ENCODE measurements at regions not wholly inside any gene's neighbourhood (a gene's known extent, or its start where the extent isn't known, plus 50 kb on each side); places are given as distances from the start of the nearest gene placed in this dataset.

DNA sequence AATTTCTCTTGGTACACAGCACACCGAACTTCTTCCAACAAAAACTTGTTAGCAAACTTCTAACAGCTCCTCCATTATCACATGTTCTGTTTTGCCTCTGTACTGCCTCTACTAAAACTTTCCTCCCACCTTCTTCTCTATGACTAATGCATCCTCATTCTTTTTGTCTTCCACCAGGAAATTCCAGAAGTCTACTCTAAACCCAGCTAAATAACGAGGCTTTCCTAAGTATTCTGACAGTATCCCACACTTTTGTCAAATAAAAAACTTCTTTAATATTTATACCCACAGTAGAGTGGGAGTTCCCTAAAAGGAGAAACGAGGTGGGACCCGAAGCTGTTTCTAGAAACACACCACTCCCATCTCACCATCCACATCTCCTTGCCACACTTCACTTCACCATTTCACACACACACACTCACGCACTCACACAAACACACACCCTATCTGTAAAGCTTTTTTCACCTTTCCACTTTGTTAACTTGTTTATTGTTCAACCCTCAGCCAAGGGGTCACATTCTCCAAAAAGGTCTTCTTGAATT is 280.3 kb downstream of the ARAP2 start:
- ATAC-seq (no peak), DNase-seq (no peak)
- Histone ChIP-seq H3K4me1 (no peaks in the 10 kb centered on the region), H3K4me3 (no peak overlapping the region), H3K27me3 (no peaks in the 10 kb centered on the region), H3K9me3 (peaks cover 0 to 2% (median 0%) of the 10 kb centered on the region in 11 donors), H3K27ac (no peak overlapping the region), H3K36me3 (no peaks in the 10 kb centered on the region)
- intact Hi-C loops (cut with DNase I): no loop called here
- TF ChIP-seq, protein P1, sequence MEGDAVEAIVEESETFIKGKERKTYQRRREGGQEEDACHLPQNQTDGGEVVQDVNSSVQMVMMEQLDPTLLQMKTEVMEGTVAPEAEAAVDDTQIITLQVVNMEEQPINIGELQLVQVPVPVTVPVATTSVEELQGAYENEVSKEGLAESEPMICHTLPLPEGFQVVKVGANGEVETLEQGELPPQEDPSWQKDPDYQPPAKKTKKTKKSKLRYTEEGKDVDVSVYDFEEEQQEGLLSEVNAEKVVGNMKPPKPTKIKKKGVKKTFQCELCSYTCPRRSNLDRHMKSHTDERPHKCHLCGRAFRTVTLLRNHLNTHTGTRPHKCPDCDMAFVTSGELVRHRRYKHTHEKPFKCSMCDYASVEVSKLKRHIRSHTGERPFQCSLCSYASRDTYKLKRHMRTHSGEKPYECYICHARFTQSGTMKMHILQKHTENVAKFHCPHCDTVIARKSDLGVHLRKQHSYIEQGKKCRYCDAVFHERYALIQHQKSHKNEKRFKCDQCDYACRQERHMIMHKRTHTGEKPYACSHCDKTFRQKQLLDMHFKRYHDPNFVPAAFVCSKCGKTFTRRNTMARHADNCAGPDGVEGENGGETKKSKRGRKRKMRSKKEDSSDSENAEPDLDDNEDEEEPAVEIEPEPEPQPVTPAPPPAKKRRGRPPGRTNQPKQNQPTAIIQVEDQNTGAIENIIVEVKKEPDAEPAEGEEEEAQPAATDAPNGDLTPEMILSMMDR (IDR thresholded peaks at IDR 0.05): no peak
- 65 to 68% methylated on average over 5 of the region's 5 CpGs for WGBS, 2 donors

DNA sequence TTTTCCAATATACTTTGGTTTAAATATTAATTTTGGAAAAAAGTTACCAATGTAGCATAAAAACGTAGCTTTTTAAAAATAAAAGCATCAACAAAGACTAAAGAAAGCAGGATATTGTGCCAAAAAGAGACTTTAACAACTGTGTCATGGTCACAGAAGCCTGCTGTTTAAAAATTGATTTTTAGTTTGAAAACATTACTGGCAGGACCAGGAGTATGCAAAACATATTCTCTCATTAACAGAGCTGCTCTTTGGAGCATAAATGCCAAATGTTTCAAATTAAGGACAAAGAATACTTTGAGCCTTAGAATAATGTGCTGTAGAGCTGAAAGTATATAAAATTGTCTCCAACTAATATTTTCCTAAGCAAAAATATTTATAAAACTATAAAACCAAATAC is 279.0 kb downstream of the ARAP2 start:
- H3K27ac ChIP-seq: no peak overlapping the region
- no peaks in the 10 kb centered on the region for H3K36me3 ChIP-seq
- no peak for ATAC-seq
- no peak overlapping the region for H3K4me3 ChIP-seq
- TF ChIP-seq, protein P1 (IDR thresholded peaks at IDR 0.05): no peak
- 30 to 48% methylated on average over 1 of the region's 1 CpG for WGBS, 2 donors
- H3K9me3 ChIP-seq: peaks cover 0 to 2% (median 0%) of the 10 kb centered on the region in 11 donors
- DNase-seq: no peak
- H3K4me1 ChIP-seq: no peaks in the 10 kb centered on the region
- intact Hi-C loops (cut with DNase I): no loop called here
- H3K27me3 ChIP-seq: no peaks in the 10 kb centered on the region

DNA sequence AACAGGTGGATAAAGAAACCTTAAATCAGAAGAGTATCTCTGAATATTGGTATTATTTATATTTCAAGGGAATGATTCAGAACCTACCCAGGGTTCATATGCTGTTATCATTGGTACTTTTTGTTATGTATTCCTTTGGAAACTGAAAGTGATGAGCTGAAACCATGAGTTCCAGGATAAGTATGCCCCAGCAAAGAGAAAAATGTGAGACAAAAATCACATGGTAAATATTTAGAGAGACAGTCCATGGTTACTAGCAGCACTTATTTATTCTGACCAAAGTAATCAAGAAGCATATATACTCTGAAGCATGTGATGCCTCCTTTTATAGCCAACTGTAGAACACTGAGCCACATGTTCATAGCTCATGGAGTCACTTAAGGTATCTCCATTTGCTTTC is 277.7 kb downstream of the ARAP2 start:
- H3K4me3 ChIP-seq: no peak overlapping the region
- TF ChIP-seq, protein P1 (IDR thresholded peaks at IDR 0.05): no peak
- ATAC-seq: no peak
- no peaks in the 10 kb centered on the region for H3K27me3 ChIP-seq
- H3K27ac ChIP-seq: no peak overlapping the region
- intact Hi-C loops (cut with DNase I): no loop called here
- peaks cover 0 to 2% (median 0%) of the 10 kb centered on the region in 11 donors for H3K9me3 ChIP-seq
- no peaks in the 10 kb centered on the region for H3K4me1 ChIP-seq
- no peak for DNase-seq
- H3K36me3 ChIP-seq: no peaks in the 10 kb centered on the region

GRCh38 chr4:35970366-35970960 is 273.9 kb downstream of the ARAP2 start:
- intact Hi-C loops (cut with DNase I): no loop called here
- Histone ChIP-seq H3K36me3 (no peaks in the 10 kb centered on the region), H3K4me1 (no peaks in the 10 kb centered on the region), H3K4me3 (no peak overlapping the region), H3K9me3 (peaks cover 0 to 2% (median 0%) of the 10 kb centered on the region in 11 donors), H3K27ac (no peak overlapping the region), H3K27me3 (no peaks in the 10 kb centered on the region)
- 83% methylated on average over 1 of the region's 1 CpG for WGBS, 2 donors
- ATAC-seq: no peak
- TF ChIP-seq, protein P1 (IDR thresholded peaks at IDR 0.05): no peak
- no peak for DNase-seq
